Fibroblast of skin of scalp (primary cell): ENCODE measurements at regions not wholly inside any gene's neighbourhood (a gene's known extent, or its start where the extent isn't known, plus 50 kb on each side); places are given as distances from the start of the nearest gene placed in this dataset.
"Not testable (repeated sequence)": the region's sequence is repeated elsewhere in the genome, so short reads cannot be mapped to it uniquely, and the experiment has no call there.

Source experiments
- DNase-seq: peaks from one replicate; pipeline ENCODE4 v3.0.0-alpha.2; 2013

DNA sequence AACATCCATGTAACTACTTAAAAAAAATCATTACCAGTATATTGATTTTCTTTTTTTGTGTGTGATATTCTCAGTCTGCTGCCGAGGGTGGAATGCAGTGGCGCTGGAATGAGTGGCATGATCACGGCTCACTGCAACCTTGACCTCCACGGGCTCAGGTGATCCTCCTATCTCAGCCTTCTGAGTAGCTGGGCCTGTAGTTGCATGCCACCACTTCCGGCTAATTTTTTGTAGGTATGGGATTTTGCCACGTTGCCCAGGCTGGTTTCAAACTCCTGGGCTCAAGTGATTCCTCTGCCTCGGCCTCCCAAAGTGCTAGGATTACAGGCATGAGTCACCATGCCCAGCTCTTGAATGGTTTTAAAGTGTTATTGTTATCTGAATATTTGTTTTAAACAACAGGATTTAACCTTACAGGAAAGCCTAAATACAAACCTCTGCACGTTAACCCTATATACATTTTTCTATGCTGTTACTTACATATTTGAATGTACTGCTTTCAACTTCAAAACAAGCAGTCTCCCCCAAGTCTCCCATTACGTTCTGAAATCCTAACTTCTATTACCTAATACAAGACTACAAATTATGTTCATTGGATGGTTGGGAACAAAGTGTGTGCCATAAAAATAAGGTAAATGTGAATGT, 61.7 kb downstream of the KPNA2 start:
- DNase-seq: no peak

DNA sequence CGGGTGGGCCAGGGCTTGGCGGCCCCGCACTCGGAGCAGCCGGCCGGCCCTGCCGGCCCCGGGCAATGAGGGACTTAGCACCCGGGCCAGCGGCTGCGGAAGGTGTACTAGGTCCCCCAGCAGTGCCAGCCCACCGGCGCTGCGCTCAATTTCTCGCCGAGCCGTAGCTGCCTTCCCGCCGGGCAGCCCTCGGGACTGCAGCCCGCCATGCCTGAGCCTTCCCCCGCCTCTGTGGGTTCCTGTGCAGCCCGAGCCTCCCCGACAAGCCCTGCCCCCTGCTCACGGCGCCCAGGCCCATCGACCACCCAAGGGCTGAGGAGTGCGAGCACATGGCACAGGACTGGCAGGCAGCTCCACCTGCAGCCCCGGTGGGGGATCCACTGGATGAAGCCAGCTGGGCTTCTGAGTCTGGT, 63.8 kb downstream of the KPNA2 start:
- DNase-seq: not testable (repeated sequence)

DNA sequence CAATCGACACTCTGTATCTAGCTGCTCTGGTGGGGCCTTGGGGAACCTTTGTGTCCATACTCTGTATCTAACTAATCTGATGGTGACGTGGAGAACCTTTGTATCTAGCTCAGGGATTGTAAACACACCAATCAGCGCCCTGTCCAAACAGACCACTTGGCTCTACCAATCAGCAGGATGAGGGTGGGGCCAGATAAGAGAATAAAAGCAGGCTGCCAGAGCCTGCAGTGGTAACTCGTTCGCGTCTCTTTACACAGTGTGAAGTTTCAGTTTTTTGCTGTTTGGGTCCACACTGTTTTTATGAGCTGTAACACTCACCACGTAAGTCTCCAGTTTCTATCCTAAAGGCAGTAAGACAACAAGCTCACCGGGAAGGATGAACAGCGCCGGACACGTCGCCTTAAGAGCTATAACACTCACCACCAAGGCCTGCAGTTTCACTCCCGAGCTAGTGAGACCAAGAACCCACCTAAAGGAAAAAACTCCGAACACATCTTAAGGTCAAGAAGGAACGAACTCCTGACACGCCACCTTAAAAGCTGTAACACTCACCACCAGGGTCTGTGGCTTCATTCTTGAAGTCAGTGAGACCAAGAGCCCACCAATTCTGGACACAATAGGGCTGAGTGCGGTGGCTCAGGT, 64.6 kb downstream of the KPNA2 start:
- no peak for DNase-seq

DNA sequence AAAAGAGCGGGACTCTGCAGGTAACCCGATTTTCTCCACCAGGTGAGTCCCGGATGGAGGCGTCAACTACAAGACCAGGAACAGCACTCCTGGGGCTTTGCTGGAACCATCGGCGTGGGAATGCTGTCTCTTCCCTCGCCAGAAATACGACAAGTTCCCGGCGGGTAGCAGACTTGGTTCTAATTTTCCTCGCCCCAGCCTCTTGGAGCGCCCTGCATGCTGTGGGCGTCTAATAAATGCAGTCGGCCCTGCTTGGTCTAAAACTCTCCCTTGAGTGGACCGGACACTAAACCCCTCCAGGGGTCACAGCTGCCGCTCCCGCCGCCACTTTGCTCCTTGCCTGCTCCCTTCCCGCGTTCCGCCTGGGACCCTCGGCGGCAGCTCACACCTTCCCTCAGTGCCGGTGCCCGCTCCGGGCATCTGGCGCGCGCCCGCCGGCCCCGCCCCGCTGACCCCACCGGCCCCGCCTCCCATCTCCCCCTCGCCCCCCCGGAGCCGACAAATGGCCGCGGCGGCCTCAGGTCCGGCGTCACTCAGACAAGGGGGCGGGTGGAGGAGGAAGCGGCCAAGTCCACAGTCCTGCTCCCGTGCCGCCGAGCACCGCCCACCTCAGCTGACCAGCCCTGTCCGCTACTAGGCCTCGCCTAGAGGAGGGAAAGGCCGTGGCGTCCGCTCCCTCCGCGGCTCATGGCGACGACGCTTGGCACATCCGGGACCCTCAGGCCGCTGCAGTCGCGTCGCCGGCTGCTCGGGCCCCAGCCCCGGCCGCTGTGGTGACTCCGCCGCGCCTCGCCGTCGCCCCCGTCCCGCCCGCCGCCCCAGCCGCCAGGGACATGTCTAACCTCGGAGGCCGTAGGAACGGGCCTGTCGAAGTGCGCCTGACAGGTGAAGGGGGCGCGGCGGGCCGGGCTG, 65.8 kb downstream of the KPNA2 start:
- peak; percentile 88 for DNase-seq

DNA sequence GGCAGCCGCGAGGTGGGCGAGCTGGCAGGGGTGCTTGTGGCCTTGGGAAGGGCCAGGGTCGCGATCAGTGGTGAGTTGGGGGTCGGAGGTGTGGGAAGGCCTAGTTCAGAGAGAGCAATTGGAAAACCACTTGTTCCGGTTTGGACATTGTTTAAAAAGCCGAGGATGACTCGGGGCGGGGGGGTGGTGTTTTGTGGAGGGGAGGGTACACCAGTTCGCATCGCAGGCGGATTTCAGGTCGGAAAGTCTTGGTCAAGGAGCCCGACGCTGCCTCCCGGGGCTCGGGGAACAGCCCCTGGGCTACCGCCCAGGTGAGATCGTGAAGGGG, 66.4 kb downstream of the KPNA2 start:
- no peak for DNase-seq

DNA sequence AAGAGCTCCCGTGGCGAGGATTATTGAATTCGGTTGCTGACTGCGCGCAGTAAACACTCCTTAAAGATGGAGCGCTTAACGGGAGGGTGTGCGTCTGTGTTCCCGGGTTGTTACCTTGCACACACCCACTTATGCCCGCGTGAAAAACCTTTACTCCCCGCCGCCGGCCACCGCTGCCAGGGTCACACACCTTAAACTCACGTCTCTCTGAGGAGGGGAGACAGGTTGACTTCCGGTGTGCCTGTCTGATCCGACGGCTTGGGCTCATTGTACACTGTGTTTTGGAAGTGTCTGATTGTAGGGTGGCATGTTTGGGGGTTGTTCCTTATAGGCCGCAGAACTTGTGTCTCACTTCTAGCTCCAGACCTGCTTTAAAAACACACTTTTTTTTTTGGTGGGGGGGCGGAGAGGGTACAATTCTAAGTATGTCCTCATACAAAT, 66.8 kb downstream of the KPNA2 start:
- no peak for DNase-seq

DNA sequence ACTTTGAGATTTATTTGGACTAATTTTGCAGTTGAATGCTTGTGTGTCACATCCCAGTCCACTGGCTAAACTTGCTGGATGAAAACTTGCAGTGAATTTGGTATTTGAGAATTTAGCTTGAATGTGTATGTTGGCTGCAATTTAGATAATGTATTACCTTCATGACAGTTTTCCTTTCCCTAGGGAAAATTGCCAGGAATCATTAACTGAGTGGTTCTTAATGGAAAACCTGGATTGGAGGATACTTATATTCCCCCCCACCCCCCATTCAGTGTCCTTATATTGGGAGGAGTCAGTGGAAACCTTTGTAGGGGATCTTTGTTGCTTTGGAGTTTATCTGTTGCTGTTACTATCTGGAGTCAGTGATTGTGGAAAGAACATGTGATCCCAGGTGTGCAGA, 67.6 kb downstream of the KPNA2 start:
- DNase-seq: no peak

DNA sequence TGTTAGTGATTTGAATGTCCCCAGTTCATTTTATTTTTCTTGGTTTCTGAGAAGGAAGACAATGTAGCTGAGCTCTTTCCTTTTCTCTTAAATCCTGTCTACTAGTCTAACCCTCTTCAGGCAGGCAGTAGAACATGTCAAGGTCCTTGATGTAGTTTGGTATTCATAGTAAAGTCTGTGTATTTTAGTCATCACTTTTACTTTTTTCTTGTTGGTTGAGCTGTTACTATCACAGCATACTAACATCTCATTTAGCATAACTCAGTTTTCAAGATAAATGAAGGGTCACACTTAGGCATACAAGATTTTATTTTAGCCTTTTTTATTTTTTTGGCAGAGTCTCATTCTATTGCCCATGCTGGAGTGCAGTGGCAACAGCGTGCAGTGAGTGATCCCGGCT, 70.5 kb downstream of the KPNA2 start:
- no peak for DNase-seq

DNA sequence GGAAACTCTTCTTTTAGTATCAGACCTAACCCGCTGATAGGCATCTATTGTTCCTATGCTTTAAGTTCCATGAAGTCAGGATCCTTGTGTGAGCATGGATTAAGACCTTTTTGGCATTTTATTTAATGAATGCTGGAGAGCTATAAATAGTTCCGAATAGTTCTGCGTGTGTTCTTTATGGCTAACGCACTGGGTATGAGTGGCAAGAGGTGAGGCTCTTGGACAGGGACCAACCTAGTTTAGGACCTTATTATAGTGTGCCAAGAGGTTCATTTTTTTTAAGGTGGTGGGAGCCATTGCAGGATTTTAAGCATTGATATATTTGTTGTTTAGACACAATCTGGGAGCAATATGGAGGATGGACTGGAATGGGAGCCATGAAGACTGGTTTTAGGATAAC, 71.8 kb downstream of the KPNA2 start:
- DNase-seq: no peak

DNA sequence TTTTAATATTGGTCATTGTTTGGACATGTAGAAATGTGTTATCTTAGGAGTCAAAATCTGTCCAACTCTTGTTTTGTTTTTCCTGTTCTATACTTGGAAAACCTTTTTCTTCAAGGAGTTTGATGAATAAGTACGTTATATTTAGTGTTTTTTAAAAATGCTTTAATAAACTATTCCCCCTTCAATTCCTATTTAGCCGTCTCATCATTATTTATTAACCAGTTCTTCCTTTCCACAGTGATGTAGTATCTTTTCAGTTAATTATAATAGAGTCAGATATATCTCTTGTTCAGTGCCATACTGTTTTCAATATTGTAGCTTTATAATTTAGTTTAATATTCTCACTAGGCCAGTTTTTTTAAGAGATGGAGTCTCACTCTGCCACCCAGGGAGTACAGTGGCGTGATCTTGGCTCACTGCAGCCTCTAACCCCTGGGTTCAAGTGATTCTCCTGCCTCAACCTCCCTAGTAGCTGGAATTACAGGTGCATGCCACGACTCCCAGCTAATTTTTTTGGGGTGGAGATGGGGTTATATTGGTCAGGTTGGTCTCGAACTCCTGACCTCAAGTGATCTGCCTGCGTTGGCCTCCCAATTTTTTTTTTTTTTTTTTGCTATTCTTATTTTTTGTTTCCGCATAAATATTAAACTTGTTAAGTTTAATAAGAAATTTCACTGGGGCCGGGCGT, 72.9 kb downstream of the KPNA2 start:
- no peak for DNase-seq

DNA sequence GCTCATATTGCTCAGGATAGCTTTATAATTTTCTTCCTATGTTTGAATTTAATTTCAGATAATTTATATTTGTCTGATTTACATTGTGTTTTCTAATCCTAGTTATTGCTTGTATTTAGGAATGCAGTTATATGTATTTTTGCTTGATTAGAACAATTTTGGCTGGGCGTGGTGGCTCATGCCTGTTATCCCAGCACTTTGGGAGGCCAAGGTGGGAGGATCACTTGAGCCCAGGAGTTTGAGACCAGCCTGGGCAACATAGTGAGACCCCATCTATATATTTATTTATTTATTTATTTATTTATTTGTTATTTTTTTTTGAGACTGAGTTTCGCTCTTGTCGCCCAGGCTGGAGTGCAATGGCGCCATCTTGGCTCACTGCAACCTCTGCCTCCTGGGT, 73.9 kb downstream of the KPNA2 start:
- DNase-seq: not testable (repeated sequence)

DNA sequence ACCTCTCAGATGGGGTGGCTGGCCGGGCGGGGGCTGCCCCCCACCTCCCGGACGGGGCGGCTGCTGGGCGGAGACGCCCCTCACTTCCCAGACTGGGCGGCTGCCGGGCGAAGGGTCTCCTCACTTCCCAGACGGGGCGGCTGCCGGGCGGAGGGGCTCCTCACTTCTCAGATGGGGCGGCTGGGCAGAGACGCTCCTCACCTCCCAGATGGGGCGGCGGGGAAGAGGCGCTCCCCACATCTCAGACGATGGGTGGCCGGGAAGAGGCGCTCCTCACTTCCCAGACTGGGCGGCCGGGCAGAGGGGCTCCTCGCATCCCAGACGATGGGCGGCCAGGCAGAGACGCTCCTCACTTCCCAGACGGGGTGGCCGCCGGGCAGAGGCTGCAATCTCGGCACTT, 80.7 kb downstream of the KPNA2 start:
- not testable (repeated sequence) for DNase-seq

DNA sequence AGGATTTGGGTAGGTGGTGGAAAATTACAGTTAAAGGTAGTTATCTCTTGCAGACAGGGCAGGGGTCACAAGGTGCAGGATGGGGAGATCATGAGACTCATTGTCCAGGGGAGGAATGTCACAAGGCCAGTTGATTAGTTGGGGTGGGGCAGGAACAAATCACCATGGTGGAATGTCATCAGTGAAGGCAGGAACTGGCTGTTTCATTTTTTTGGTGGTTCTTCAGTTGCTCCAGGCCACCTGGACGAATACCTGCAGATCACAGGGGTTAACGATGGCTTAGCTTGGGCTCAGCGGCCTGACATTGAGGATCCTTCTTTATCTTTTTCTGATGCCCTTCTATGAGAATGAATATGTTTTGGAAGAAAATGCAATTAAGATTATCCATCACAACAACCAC, 87.1 kb downstream of the KPNA2 start:
- DNase-seq: no peak

DNA sequence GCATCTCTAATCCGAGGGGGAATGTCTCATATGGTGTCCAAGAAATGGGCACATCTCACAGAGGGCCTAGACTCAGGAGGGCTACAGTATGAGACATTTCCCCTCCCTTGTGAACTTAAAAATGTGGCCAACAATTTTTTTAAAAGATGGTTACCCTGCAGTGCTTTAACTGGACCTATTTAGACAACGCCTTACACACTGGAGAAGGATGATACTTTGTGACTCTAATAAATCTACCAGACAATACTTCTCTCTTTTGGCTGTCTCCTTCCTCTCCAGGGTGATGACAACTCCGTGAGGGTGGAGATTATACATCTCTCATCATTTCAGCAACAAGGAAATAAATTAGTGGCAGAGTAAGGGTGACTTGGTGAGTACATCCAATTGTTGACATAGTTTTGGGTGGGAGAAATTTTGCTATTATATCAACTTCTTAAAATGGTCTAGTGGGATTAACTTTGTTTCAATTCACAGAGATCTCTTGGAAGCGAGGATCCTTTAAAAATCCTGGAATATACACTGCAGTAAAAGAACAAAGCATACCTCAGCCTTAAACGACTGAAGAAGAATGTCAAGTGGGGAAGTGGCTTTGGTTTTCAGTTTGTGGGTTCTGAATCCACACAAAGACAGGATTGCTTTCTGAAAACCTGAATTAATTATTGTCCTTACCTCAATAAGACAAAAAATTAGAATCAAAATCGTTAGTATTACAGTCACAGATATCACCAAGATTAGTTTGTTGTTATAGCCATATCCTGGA, 89.8 kb downstream of the KPNA2 start:
- no peak for DNase-seq

DNA sequence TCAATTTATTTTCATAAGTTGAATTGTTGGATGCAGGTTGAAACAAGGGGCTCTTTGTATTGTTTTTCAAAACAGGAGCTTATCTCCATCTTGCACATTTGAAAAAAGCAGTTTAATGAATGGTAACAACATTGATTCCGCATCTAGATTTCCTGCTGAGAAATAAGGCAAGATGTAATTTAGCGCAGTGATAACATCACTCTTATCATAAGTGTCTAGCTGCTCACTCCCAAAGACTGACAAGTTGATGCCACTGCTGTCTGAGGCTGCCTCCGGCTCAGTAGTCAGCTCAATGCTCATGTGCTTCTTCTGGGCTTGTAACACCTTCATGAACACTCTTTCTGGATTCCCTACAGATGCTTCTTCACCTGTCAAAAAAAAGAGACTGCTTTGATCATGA, 92.4 kb downstream of the KPNA2 start:
- no peak for DNase-seq

DNA sequence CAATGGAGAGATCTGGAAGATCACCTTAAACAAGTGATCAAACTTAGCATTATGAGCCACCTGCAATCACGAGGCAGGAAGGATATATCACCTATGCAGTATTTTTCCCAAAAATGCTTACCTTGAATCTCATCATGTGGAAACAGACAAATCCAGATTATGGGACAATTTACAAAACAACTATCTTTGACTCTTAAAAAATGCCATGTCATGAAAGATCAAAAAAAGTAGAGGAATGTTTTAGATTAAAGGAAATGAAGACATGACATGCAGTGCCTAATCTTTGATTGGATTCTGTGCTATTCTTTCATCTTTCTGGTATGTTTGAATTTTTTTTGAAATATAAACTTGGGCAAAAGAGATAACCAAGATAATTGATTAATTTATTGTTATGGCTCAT, 95.9 kb downstream of the KPNA2 start:
- no peak for DNase-seq

DNA sequence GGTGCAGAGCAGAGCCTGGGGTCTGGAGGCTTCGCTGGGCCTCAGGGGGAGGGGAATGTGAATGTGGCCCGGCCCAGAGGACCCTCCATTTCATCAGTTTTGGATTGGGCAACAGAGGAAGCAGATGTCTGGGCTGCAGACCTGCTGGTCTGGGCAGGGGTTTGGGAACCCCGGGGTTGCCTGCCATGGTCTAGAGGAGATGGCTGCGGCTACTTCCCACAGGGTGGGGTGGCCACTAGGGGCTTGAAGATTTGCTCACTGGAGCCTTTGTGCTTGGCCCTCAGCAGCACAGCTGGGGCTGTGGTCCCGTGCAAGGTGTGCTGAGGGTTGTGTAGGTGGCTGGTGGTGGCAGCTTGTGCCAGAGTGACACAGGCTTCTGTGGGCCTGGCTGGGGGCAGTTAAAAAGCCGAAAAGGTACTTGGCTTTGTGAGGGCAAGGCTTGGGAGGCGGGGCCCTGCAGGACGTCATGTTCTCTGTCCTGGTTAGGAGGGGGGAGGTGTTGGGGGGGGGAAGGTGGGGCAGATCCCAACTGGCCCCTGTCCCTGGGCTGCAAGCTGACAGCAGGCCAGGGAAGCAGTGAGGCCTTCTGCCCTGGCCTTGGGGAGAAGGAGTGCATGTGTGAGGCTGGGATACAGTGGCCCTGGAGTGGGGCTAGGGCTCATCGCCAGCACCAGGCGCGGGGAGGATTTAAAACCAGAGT, 98.0 kb downstream of the KPNA2 start:
- no peak for DNase-seq

DNA sequence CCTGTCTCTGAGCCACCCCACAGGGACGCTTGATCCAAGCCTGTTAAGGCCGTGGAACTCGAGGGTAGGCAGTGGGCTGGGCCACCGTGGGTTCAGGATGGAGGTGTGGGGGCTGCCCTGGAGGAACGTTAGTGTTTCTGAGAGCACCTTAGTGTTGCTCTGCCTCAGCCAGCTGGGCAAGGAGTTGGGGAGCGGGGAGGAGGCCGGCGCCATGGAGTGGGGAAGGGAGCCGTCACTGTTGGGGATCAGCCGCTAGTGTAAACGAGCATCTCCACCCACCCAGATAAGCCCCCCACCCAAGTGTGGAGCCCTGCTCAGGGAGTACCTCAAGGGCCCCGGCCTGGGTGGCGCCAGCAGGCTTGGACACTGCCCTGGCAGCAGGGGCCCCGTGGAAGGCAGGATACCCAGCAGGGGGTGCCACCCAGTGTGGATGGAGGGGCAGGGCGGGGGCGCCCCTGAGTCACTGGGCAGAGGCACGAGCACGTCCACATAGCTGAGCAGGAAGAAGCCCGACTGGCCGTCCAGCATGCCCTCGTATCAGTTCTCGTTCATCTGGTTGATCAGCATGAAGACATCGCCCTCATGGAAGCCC, 98.6 kb downstream of the KPNA2 start:
- DNase-seq: no peak

DNA sequence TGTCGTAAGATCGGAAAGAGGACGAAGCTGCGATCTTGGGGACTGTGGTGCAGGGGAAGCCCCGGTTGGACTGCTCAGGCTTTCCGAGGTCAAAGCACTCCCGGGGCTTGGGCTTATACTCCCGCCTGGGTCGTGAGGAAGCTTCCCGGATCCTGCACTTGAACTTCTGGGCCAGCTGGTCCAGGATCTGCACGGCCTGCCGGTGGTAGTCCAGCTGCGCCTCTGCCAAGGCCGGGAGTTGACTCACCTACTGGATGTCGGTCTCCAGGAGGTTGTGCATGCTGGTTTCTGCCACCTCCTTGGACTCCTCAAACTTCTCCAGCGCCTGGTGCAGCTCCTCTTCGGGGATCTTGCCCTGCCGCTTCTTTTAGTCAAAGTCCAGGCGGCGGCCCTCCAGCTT, 99.2 kb downstream of the KPNA2 start:
- DNase-seq: no peak

DNA sequence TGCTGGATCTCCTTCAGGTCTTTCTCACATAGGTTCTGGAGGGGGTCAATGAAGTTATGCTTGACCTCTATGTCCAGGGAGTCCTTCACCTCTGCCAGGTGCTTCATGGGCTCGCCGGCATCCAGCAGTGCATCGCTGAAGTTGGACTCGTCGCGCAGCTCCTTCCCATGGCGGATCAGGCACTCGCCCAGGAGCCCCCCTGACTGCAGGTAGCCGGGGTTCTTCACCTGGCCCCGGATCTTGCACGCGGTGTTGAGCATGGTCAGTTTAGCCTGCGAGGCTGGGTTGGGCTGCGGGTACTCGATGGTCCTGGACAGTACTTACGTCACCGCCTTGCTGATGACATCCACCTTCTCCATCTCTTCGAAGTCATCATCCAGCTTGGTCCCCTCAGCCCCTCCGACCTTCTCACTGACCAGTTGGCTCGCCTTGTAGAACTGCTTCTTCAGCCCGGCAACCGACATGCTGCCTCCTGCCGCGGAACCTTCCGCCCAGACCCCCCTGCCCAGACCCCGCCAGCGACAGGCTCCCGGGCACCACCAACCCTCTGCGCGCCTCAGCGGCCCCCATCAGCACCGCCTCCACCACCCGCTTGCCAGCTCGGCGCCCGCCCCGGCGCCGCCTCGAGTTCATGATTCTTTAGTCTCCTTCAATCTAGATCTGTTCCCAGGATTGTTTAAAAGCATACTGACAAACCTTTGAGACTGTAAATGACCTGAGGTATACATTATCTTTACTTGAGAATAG, 99.8 kb downstream of the KPNA2 start:
- no peak for DNase-seq

DNA sequence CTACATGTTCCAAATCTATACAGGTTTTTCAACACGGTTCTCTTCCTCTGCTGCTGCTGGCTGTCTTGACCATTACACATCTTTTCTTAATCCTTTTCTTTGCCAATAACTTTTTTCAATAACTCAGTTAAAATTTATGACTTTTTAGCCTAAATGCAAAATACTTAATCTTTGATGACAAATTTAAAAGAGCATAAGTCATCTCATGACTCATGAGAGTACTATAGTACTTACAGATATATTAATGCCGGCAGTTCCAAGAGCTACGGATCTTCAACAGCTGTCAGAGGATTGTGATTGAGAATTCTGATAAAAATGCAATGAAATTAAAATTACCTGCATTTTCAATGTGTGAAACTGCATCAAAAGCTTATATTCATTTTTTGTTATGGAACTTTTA, 105.5 kb downstream of the KPNA2 start:
- no peak for DNase-seq
